ENCODE measurements at regions not wholly inside any gene's neighbourhood (a gene's known extent, or its start where the extent isn't known, plus 50 kb on each side); places are given as distances from the start of the nearest gene placed in this dataset.

GRCh38 chr6:21375151-21376116 lies 218.1 kb upstream of the SOX4 start:
- TF ChIP-seq, protein P1, sequence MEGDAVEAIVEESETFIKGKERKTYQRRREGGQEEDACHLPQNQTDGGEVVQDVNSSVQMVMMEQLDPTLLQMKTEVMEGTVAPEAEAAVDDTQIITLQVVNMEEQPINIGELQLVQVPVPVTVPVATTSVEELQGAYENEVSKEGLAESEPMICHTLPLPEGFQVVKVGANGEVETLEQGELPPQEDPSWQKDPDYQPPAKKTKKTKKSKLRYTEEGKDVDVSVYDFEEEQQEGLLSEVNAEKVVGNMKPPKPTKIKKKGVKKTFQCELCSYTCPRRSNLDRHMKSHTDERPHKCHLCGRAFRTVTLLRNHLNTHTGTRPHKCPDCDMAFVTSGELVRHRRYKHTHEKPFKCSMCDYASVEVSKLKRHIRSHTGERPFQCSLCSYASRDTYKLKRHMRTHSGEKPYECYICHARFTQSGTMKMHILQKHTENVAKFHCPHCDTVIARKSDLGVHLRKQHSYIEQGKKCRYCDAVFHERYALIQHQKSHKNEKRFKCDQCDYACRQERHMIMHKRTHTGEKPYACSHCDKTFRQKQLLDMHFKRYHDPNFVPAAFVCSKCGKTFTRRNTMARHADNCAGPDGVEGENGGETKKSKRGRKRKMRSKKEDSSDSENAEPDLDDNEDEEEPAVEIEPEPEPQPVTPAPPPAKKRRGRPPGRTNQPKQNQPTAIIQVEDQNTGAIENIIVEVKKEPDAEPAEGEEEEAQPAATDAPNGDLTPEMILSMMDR (IDR thresholded peaks at IDR 0.05; ENCODE audit: low read depth, low read length) = no peak
- DNase-seq (ENCODE audit: extremely low read depth, low read depth) = no peak

- DNase-seq (ENCODE audit: extremely low read depth, low read depth) = no peak
- TF ChIP-seq, protein P1 (IDR thresholded peaks at IDR 0.05; ENCODE audit: low read depth, low read length) = no peak
Measured at GRCh38 chr6:21377356-21377755, 216.2 kb upstream of the SOX4 start.

- DNase-seq (ENCODE audit: extremely low read depth, low read depth) = no peak
- TF ChIP-seq, protein P1 (IDR thresholded peaks at IDR 0.05; ENCODE audit: low read depth, low read length) = no peak
Measured at GRCh38 chr6:21381331-21381963, 212.1 kb upstream of the SOX4 start.

DNA sequence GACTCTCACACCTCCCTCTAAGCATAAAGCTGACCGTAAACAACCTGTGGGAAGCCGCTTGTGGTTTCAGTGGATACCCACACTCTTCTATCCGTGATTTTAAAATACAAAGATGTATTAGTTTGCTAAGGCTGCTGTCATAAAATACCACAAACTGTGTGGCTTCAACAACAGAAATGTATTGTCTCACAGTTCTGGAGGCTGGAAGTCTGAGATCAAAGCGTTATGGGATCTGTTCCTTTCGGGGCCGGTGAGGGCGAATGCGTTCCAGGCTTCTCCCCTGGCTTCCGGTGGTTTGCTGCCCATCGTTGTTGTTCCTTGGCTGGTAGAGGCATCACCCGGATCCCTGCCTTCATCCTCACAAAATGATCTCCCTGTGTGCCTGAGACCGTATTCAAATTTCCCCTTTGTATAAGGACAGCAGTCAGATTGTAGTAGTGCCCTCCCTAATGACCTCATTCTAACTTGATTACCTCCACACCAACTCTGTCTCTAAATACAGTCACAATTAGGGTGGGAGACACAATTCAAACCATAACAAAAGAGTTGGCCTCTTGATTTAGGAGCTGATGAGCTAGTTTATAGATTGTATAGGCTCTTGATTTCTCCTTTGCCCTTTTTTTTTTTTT lies 210.6 kb upstream of the SOX4 start:
- DNase-seq (ENCODE audit: extremely low read depth, low read depth) = no peak
- TF ChIP-seq, protein P1 (IDR thresholded peaks at IDR 0.05; ENCODE audit: low read depth, low read length) = no peak

GRCh38 chr6:21383450-21384085 lies 210.0 kb upstream of the SOX4 start:
- no peak for DNase-seq (ENCODE audit: extremely low read depth, low read depth)
- TF ChIP-seq, protein P1 (IDR thresholded peaks at IDR 0.05; ENCODE audit: low read depth, low read length) = no peak

GRCh38 chr6:21384216-21384615 lies 209.3 kb upstream of the SOX4 start:
- TF ChIP-seq, protein P1 (IDR thresholded peaks at IDR 0.05; ENCODE audit: low read depth, low read length) = no peak
- DNase-seq (ENCODE audit: extremely low read depth, low read depth) = no peak
